GM19463 (cell line): ENCODE measurements at regions not wholly inside any gene's neighbourhood (a gene's known extent, or its start where the extent isn't known, plus 50 kb on each side); places are given as distances from the start of the nearest gene placed in this dataset.

Source experiments
- ATAC-seq: cut with Tn5 transposase; IDR thresholded peaks from one replicate; pipeline ENCODE4 v1.9.1; 2021; ENCODE audit warnings: mild to moderate bottlenecking, moderate library complexity; ENCODE audit not compliant: unreplicated experiment

DNA sequence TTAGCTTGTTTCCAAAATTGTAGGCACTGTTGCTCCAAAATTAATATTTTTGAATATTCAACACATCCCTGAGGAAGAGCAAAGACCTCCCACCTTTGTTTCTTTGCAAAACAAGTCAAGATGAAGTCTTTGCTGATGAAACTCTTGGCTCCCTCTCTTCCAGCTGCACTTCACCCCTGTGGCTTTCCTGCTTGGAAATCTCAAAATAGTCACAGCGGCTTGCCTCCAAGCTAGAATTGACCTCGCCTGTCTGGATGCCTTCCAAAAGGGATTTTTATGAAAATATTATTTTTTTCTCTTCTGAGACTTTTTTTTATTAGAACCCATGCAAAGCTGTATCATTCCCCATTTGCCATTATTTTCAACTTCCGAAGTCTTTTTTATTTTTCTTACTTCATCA is 71.1 kb upstream of the MROH9 start:
- ATAC-seq: no peak

DNA sequence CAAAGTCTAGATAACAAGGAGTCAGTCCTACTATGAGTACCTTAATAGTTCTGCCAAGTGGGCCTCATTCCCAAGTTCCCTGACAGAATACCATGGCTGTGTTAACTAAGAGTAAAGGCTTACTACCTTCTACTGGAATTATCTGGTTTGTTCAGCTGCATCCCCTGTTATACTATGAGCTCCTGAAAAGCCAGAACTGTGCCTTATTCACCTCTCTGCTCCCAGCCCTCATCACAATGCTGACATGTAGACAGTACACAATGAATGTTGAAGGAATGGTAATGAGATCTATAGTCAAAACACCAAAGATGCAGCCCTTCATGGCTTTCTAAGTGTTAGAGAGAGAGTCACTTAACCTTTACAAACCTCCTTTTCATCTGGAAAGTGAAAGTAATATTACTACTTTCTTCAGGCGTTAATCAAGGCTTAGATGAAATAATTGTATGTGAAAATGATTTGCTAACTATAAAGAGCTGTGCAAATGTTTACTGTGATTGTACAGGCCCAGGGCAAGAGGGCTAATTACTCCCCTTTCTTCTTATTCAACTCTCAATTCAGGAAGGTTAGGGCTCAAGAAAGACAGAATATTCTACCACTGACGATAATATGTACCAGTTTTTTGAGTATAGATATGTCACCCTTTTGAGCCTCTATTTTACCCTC is 70.3 kb upstream of the MROH9 start:
- no peak for ATAC-seq

DNA sequence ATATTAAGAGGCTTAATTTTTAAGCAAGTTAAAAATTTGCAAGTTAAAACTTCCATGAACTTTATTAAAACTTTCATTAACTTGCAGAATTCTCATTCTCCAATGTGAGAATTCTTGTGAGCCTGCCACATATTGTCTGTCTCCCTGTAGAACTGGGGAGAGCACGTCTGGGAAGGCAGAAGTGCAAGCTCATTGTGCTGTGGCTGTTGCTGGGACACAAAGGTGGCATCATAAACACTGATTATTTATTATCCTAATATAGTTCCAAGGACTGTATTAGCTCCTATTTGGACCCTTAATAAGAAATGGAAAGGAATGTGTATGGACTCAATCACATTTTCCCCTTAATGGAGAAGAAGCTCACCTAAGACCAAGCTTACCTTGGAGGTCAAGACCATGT is 68.7 kb upstream of the MROH9 start:
- no peak for ATAC-seq

DNA sequence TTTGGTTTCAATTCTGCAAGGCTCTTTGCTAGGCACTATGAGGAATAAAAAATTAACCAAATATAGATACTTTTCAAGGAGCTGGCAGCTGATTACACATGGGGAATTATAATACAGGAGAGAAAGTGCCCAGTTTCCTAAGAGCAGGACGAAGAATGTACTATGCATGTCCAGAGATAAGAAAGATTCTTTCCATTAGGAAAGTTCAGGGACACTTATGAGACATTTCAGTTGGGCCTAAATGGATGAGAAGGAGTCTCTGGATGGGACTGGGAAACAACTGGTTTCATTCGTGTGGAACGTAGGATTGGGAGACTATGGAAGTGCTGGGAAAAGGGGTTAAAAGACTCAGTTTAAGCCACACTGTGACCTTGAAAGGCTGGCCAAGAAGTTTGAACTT is 63.5 kb upstream of the MROH9 start:
- ATAC-seq: no peak

DNA sequence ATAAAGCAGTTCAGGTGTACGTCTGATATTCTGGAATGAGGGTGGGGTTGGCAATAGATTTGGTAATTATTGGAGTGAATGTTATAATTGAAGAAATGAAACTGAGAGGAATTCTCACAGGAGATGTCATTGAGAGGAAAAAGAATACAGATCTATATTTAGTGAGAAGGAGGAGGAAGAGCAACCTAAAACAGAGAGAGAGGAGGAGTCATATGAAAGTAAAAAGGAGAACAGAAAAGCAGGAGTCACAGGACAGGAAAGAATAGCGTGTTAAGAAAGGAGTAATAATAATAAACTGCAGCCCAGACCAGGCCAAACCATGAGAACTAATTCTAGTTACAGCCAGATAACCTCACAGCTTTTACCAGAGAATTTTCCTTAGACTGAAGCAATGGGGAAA is 62.7 kb upstream of the MROH9 start:
- ATAC-seq: peak; percentile 75

DNA sequence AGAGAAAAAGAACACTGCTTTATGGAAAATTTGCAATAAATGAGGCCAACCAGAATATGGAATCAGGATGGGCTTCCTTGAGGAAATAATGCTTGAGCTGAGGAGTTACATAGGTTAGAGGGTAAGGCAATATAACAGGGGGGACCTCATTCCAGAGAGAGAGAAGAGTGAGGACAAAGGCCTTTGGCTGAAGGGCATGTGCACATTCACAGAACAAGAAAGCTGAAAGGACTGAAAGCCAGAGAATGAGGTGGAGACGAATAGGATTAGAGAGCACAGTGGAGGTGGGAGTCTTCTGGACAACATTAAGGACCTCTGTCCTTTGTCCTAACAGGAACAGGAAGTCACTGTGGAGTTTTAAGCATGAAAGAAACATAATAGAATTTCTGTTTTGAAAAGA is 60.7 kb upstream of the MROH9 start:
- ATAC-seq: no peak

DNA sequence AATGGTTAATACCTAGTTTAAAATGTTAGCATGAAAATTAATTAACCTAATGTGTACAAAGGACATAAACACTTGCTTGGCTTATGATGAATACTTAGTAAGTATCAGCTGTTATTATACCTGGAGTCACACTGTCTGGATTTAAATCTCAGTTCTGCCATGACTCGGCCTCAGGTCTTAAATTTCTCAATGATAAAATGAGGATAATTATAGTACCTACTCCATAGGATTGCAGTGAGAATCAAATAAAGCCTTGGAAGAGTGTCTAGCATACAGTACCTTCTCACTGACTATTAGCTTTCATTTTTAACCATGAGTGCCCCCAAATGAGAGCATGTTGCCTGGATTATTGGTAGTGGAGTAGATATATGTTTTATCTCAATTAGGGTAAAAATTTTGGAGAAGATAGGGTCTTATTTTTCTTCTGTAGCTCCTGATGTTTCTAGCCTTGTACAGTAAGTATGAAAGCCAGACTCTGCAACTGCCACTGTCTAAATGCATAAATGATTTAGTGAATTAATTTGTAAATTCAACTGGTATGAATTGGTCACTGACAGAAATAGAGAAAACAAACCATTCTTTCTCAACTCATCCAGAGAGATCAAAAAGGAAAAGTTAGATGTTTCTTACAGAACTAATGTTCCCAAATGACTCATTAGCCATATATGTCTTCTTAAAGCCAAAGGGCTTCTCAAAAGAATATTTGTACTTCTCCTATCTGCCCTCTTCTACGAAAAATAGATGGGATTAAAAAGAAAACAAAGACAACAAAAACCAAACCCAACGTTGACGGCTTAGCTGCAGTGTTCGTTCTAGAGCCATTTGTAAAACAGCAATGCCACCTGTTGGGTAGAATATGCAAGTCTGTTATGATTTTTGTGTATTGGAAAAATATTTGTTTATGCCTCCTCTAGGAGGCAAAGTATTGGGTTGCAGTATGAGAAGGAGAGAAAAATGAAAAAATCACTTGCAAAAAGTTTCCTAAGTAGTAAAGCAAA is 53.8 kb upstream of the MROH9 start:
- ATAC-seq: no peak
